ENCODE measurements at regions not wholly inside any gene's neighbourhood (a gene's known extent, or its start where the extent isn't known, plus 50 kb on each side); places are given as distances from the start of the nearest gene placed in this dataset.

DNA sequence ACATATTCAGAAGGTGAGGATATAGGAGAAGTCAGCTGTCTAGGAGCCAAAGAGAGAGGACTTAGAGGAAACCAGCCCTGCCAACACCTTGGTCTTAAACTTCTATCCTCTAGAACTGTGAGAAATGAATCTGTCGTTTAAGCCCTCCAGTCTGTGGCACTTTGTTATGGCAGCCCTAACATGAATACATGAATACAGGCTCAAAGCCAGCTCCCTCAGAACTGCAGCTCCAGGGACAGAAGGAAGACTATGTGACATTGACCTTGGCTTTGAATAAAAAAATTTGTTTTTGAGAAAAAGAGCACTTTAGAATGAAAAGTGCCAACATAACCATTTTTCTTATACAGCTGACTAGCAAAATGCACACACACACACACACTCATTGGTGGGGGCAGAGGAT lies 110.9 kb upstream of the ATP2B2 start:
- no peak for DNase-seq (ENCODE audit: low read depth, low spot score)
- TF ChIP-seq, protein P1, sequence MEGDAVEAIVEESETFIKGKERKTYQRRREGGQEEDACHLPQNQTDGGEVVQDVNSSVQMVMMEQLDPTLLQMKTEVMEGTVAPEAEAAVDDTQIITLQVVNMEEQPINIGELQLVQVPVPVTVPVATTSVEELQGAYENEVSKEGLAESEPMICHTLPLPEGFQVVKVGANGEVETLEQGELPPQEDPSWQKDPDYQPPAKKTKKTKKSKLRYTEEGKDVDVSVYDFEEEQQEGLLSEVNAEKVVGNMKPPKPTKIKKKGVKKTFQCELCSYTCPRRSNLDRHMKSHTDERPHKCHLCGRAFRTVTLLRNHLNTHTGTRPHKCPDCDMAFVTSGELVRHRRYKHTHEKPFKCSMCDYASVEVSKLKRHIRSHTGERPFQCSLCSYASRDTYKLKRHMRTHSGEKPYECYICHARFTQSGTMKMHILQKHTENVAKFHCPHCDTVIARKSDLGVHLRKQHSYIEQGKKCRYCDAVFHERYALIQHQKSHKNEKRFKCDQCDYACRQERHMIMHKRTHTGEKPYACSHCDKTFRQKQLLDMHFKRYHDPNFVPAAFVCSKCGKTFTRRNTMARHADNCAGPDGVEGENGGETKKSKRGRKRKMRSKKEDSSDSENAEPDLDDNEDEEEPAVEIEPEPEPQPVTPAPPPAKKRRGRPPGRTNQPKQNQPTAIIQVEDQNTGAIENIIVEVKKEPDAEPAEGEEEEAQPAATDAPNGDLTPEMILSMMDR (IDR thresholded peaks at IDR 0.05; ENCODE audit: low read depth, low read length), result no peak
- in situ Hi-C loops (cut with HindIII; ENCODE audit: low sequenced_read_pairs), result no loop called here
- H3K4me3 ChIP-seq (ENCODE audit: low read depth, low read length), result no peak overlapping the region

DNA sequence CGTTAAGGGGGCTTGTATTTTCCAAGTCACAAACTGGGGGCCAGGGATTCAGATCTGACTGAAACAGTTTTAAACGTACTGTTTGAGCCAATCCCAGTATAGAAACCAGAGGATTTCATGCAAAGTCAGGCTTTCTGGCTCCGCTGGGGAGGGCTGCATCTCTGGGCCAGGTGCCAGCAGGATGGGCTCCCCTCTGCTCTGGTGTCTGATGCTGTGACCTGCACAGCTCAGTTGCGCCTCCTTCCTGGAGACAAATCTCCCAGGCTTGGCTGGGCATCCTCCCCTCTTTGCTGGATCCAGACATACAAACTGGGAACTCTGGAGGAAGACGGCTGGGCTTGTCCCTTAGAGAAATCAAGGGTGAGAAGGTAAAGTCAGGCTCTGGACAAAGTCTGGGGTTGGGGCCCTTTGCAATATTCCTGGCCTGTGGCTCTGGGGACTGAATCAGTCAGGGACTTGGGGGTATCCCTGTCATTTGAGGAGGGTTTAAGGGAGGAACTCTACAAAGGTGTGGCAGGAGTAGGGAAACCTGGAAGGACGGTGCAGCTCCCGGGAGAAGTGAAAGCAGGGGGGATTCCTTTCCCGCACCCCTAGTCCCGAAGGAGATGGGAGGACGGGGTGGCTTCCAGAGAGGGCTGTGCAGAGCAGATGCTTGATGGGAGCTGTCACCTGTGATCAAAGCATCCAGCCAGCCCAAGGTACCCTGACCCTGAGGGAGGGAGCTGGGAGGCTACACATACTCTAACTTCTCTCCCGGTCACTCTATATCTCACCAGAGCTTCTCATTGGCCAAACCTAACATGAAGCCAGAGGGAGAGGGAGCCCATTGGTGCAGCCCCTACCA lies 114.8 kb upstream of the ATP2B2 start:
- in situ Hi-C loops (cut with HindIII; ENCODE audit: low sequenced_read_pairs), result no loop called here

DNA sequence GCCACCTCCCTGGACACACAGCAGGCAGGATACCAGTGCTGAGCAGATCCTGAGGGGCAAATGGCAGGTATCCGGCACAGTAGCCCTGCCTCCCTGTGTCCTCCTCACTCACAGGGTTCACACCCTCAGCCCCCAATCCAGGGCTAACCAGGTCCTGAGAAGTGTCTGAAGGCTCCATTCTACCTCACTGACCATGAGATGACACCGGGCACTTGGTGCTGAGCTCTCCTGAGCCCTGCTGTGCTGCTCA lies 115.4 kb upstream of the ATP2B2 start:
- TF ChIP-seq, protein P1 (IDR thresholded peaks at IDR 0.05; ENCODE audit: low read depth, low read length), result no peak
- DNase-seq (ENCODE audit: low read depth, low spot score), result no peak
- no peak overlapping the region for H3K4me3 ChIP-seq (ENCODE audit: low read depth, low read length)
- in situ Hi-C loops (cut with HindIII; ENCODE audit: low sequenced_read_pairs), result no loop called here

More for the DNA sequence above, 114.8 kb upstream of the ATP2B2 start:
- TF ChIP-seq, protein P1 (IDR thresholded peaks at IDR 0.05; ENCODE audit: low read depth, low read length), result no peak
- H3K4me3 ChIP-seq (ENCODE audit: low read depth, low read length), result no peak overlapping the region
- DNase-seq (ENCODE audit: low read depth, low spot score), result no peak

DNA sequence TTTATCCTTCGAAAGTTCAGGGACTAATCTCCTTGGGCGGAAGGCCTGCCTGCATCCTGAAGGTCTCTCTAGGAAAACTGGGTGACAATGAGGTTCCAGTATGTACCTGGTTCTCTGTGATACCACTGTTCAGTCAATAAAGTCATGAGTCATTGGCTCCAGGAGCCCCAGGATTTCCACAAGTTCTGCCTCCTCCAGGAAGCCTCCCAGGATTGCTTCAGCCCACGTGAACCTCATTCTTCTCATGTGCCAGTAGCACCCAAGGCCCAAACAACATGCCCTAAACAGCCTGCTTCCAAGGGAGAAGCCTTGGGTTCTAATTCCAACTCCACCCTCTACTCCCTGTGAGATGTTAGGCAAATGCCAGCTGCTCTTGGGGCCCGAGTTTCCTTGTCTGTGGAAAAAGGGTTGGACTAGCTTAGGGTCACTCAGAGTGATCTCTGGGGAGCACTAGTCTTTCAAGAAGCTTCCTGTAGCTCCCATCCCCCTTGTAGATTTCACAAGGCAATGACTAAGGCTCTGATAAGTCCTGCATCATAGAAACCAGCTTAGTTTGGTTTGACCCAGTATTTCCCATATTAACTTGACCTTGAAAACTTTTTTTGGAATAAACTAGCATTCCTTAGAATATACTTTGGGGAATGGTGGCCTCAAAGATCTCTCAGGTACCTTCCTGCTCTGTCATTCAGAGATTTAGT lies 118.3 kb upstream of the ATP2B2 start:
- in situ Hi-C loops (cut with HindIII; ENCODE audit: low sequenced_read_pairs), result no loop called here
- TF ChIP-seq, protein P1 (IDR thresholded peaks at IDR 0.05; ENCODE audit: low read depth, low read length), result no peak
- DNase-seq (ENCODE audit: low read depth, low spot score), result no peak
- H3K4me3 ChIP-seq (ENCODE audit: low read depth, low read length), result no peak overlapping the region

DNA sequence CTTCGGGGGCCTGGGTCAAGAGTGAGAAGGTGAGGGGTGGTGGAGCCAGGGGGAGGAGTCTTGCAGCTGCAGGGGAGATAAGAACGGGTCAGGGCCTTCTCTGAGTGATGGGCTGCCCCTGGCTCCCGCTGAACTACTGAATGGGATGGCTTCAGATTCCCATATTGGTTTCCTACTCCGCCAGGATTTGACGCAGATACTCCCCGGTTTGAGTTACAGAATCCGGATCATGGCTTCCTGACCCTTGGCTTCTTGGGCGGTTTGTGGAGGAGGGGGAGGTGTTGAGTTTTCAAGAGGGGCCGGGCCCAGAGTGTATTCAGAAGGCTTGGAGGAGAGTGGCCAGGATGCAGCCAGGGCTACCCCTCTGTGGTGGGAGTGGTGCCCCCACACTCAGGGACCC lies 119.9 kb upstream of the ATP2B2 start:
- in situ Hi-C loops (cut with HindIII; ENCODE audit: low sequenced_read_pairs), result no loop called here
- no peak overlapping the region for H3K4me3 ChIP-seq (ENCODE audit: low read depth, low read length)
- TF ChIP-seq, protein P1 (IDR thresholded peaks at IDR 0.05; ENCODE audit: low read depth, low read length), result no peak
- DNase-seq (ENCODE audit: low read depth, low spot score), result no peak

DNA sequence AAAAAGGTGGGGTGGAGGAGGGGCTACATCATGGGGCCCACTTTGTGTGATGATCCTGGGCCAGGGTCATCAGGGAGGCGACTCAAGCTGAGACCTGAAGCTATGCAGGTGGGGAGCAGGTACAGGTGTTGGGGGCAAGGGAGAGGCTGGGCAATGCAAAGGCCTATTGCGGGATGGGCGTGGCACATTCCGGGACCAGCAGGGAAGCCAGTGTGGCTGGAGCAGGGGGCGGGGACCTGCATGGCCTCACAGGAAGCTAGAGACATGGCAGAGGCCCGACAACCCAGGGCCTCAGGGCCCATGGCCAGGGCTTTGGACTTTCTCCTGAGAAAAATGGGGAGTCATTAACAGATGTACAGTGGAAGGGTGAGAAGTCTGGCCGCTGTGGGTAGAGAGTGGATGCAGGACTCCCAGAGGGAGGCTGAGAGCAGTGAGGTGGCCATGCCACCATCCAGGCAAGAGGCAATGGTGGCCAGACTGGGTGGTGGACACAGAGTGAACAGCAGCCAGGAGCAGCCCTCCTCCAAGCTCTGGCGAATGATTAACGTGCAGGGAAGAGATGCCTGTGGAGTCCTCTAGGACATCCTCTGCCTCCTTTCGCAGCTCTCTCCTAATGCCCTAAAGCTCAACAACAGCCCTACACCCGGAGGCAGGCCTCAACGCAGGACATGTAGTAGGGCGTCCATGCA lies 122.6 kb upstream of the ATP2B2 start:
- TF ChIP-seq, protein P1 (IDR thresholded peaks at IDR 0.05; ENCODE audit: low read depth, low read length), result no peak

More for the DNA sequence above, 122.6 kb upstream of the ATP2B2 start:
- in situ Hi-C loops (cut with HindIII; ENCODE audit: low sequenced_read_pairs), result no loop called here
- no peak overlapping the region for H3K4me3 ChIP-seq (ENCODE audit: low read depth, low read length)
- DNase-seq (ENCODE audit: low read depth, low spot score), result no peak
